Esophagus squamous epithelium (tissue), 5 donors: ENCODE measurements at regions not wholly inside any gene's neighbourhood (a gene's known extent, or its start where the extent isn't known, plus 50 kb on each side); places are given as distances from the start of the nearest gene placed in this dataset.

ENCODE experiments used
- DNase-seq: peaks from one replicate; lab custom pipeline; 2025; lab: John Stamatoyannopoulos, UW
- H3K27ac ChIP-seq, 4 donors: fragments of 200-600 bp; sonication (generic); one replicate each; pipeline ENCODE4 v1.5.1; 2016 to 2019; ENCODE audit warnings: mild to moderate bottlenecking in 1 of 4
- H3K27me3 ChIP-seq, 4 donors: fragments of 200-600 bp; sonication (generic); 1 replicate in 3 of 4; 2 replicates in 1 of 4; pipeline versions ENCODE4 v1.5.1 to v1.6.0; 2017 to 2021; ENCODE audit warnings: antibody characterized with exemption in 1 of 4
- H3K36me3 ChIP-seq, 3 donors: fragments of 200-600 bp; sonication (generic); one replicate each; pipeline ENCODE4 v1.5.1; 2016 to 2019
- H3K4me1 ChIP-seq, 3 donors: fragments of 200-600 bp; sonication (generic); one replicate each; pipeline ENCODE4 v1.5.1; 2017 to 2019
- H3K4me3 ChIP-seq, 4 donors: fragments of 200-600 bp; sonication (generic); 1 replicate in 3 of 4; 2 replicates in 1 of 4; pipeline ENCODE4 v1.5.1; 2016 to 2019; ENCODE audit warnings: mild to moderate bottlenecking in 2 of 4, moderate library complexity in 1 of 4
- H3K9me3 ChIP-seq, 3 donors: fragments of 200-600 bp; sonication (generic); one replicate each; pipeline ENCODE4 v1.5.1; 2016 to 2019
- POLR2A ChIP-seq, 4 donors: fragments of 450-650 bp; IDR thresholded peaks; one replicate each; pipeline ENCODE4 v1.6.1; 2017; ENCODE audit warnings: antibody characterized with exemption in 4 of 4, mild to moderate bottlenecking in 4 of 4, moderate library complexity in 3 of 4
- WGBS, 2 donors: methylation state at CpG; one replicate each; pipeline ENCODE4 v1.1.5; 2018; 5-methylcytosine and 5-hydroxymethylcytosine counted together
- intact Hi-C: fragments of 100-400 bp; cut with DNase I; formaldehyde crosslinking; loops from one replicate; pipeline ENCODE4 v1.15.0; 2022
- TF ChIP-seq, protein P1 (sequence below), 6 experiments: fragments of 450-650 bp in 4 of 6; fragments of 200-600 bp in 2 of 6; sonication (generic) in 2 of 6; IDR thresholded peaks; one replicate each; pipeline ENCODE4 v1.5.1; 2016 to 2019; ENCODE audit warnings: antibody characterized with exemption in 6 of 6, mild to moderate bottlenecking in 4 of 6, moderate library complexity in 4 of 6
- donor health status: DM: yes; HTN: yes; CAD: no.

DNA sequence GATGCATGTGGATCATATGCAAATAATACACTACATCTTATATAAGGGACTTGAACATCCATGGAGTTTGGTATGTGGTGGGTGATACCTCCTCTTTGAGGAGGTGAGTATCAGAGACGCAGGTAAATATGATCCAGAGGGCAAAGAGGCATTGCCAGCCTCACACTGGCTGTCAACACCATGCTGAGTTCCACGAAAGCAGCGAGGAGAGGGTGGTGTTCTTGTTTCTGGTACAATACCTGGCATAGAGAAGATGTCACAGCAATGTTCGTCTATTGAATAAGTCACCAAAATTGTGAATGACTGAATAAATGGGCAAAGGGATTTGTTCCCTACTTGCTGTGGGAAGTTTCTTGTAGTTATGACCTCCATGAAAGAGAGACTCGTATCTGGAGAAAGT is 182.2 kb downstream of the SNRPN start:
- Histone ChIP-seq H3K9me3 (peaks cover 0 to 31% (median 30%) of the 10 kb centered on the region in 3 donors), H3K27me3 (peaks cover 0 to 2% (median 0%) of the 10 kb centered on the region in 4 donors), H3K4me1 (no peaks in the 10 kb centered on the region), H3K36me3 (no peaks in the 10 kb centered on the region), H3K4me3 (no peak overlapping the region), H3K27ac (no peak overlapping the region)
- no peak for DNase-seq
- TF ChIP-seq, protein P1, sequence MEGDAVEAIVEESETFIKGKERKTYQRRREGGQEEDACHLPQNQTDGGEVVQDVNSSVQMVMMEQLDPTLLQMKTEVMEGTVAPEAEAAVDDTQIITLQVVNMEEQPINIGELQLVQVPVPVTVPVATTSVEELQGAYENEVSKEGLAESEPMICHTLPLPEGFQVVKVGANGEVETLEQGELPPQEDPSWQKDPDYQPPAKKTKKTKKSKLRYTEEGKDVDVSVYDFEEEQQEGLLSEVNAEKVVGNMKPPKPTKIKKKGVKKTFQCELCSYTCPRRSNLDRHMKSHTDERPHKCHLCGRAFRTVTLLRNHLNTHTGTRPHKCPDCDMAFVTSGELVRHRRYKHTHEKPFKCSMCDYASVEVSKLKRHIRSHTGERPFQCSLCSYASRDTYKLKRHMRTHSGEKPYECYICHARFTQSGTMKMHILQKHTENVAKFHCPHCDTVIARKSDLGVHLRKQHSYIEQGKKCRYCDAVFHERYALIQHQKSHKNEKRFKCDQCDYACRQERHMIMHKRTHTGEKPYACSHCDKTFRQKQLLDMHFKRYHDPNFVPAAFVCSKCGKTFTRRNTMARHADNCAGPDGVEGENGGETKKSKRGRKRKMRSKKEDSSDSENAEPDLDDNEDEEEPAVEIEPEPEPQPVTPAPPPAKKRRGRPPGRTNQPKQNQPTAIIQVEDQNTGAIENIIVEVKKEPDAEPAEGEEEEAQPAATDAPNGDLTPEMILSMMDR (IDR thresholded peaks at IDR 0.05), result no peak
- TF ChIP-seq POLR2A (IDR thresholded peaks at IDR 0.05), result no peak
- intact Hi-C loops, result no loop called here
- 63 to 68% methylated on average over 5 of the region's 5 CpGs for WGBS, 2 donors

DNA sequence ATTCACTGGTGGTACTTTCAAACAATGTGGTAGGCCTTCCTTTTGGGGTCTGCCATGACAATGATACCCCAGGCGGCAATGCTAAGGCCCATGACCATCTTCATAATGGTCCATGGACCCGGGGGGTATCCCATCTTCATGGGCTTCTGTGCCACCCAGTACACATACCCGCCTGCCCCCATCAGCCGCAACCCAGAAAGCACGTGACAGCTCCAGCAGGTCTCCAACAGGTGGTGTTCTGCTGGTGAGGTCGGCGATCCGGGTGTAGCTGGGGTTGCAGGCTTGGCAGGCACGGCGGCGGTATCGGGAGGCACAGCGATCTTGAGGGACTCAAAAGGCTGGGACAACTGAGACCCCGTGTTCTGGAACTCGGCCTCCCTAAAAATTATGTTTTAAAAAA is 214.5 kb downstream of the SNRPN start:
- intact Hi-C loops, result loop anchor here (10.0 kb wide), 1 partner anchor 65 kb away; no protein-coding TSS in a partner anchor
- Histone ChIP-seq H3K4me1 (no peaks in the 10 kb centered on the region), H3K27me3 (no peaks in the 10 kb centered on the region), H3K4me3 (no peak overlapping the region), H3K36me3 (no peaks in the 10 kb centered on the region), H3K27ac (no peak overlapping the region), H3K9me3 (peaks cover 0 to 53% (median 22%) of the 10 kb centered on the region in 3 donors)
- no peak for DNase-seq
- 70 to 90% methylated on average over 4 to 5 of the region's 15 CpGs for WGBS, 2 donors
- TF ChIP-seq, protein P1 (IDR thresholded peaks at IDR 0.05), result no peak
- no peak for TF ChIP-seq POLR2A (IDR thresholded peaks at IDR 0.05)

DNA sequence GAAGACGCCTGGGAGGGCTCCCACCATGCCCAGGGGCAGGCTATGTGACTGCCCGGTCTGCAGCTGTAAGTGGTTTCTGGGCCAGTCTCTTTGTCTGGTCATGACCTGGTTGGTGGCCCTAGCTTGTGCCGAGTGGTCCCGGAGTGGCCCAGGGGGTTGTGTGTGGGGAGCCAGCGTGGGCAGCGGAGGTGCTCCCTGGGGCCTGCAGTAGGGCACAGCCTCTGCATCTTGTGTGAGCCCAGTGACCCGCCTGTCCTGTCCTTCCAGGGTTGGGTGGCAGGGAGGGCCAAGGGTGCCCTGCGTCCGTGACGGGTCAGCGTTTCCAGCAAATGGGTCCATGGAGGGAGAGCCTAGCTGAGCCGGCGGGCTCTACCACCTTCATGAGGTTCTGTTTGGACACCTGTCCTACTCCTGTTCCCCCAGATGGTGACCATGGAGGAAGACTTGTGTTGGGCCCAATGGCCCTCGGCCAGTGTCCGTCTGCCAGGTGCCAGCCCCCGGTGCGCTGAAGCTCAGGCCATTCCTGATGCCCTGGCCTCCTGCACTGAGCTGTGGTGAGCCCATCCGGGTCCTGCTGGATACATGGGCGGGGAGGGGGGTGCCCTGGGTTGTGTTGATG is 215.4 kb downstream of the SNRPN start:
- no peak for DNase-seq

DNA sequence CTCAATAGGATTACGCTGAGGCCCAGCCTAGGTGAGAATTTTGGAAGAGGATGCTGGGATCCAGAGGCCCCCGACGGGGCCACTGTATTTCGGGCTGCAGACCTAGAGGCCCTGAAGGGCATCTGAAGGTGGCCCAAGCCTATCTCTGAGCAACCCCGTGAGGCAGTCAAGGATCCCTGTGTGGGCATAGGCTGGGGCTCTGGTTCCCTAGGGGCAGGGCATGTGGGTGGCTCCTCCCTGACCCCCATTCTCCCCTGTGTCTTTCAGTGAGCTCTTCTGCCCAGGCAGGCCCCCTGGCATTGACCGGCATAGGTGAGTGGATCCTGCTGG is 216.0 kb downstream of the SNRPN start:
- Histone ChIP-seq H3K4me3 (no peak overlapping the region), H3K27me3 (no peaks in the 10 kb centered on the region), H3K36me3 (no peaks in the 10 kb centered on the region), H3K27ac (no peak overlapping the region), H3K9me3 (peaks cover 0 to 67% (median 36%) of the 10 kb centered on the region in 3 donors), H3K4me1 (no peaks in the 10 kb centered on the region)
- TF ChIP-seq POLR2A (IDR thresholded peaks at IDR 0.05), result no peak
- TF ChIP-seq, protein P1 (IDR thresholded peaks at IDR 0.05), result no peak
- no peak for DNase-seq
- WGBS, 2 donors, result 76 to 83% methylated on average over 1 to 4 of the region's 6 CpGs
- intact Hi-C loops, result no loop called here

More for the DNA sequence above, 215.4 kb downstream of the SNRPN start:
- H3K27ac ChIP-seq, result no peak overlapping the region
- no peaks in the 10 kb centered on the region for H3K27me3 ChIP-seq
- TF ChIP-seq, protein P1 (IDR thresholded peaks at IDR 0.05), result no peak
- TF ChIP-seq POLR2A (IDR thresholded peaks at IDR 0.05), result no peak
- 90 to 100% methylated on average over 2 to 4 of the region's 19 CpGs for WGBS, 2 donors
- H3K4me1 ChIP-seq, result no peaks in the 10 kb centered on the region
- no peak overlapping the region for H3K4me3 ChIP-seq
- no peaks in the 10 kb centered on the region for H3K36me3 ChIP-seq
- intact Hi-C loops, result no loop called here
- peaks cover 0 to 62% (median 31%) of the 10 kb centered on the region in 3 donors for H3K9me3 ChIP-seq

DNA sequence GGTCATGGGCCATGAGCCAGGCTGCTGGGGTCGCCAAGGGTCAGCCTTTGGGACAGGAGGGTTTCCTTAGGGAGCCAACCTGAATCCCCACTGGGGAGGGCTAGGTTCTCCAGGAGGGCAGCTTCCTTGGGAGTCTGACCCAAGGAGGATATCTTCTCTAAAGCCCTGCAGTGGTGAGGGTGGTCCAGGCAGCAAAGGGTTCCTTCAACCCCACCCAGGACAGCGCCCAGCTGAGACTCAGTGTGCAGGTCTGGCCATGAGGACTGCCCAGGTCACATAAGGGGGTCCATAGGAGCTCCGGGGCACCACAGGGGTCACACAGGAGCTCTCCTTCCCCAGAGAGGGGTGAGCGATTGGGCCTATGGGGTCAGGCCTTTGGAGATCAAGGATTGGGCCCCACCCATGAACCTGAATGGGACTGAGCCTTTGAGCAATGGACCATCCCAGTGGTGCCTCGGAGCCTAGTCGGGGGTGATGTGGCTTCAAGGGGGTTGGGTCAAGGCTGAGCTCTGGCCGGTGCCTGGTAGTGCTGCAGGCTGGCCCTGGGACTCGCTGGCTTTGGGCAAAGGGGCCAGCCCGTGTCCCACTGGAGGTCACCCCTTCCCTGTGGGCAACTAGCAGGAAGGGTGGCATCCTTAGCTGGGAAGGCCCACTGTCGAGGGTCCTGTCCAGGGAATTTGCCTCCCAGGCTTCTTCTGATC is 216.5 kb downstream of the SNRPN start:
- intact Hi-C loops, result no loop called here
- TF ChIP-seq, protein P1 (IDR thresholded peaks at IDR 0.05), result no peak
- TF ChIP-seq POLR2A (IDR thresholded peaks at IDR 0.05), result no peak
- H3K36me3 ChIP-seq, result no peaks in the 10 kb centered on the region
- no peaks in the 10 kb centered on the region for H3K4me1 ChIP-seq
- H3K27me3 ChIP-seq, result no peaks in the 10 kb centered on the region
- H3K27ac ChIP-seq, result no peak overlapping the region
- H3K4me3 ChIP-seq, result no peak overlapping the region
- peaks cover 0 to 72% (median 41%) of the 10 kb centered on the region in 3 donors for H3K9me3 ChIP-seq
- DNase-seq, result no peak
- WGBS, 2 donors, result no CpG with 5 or more reads among the region's 10 CpGs
